H1 (cell line): ENCODE measurements at regions not wholly inside any gene's neighbourhood (a gene's known extent, or its start where the extent isn't known, plus 50 kb on each side); places are given as distances from the start of the nearest gene placed in this dataset.

Experiments used
- GABPA ChIP-seq: IDR thresholded peaks from 2 replicates; pipeline ENCODE4 v1.6.1; 2011; ENCODE audit warnings: mild to moderate bottlenecking, low read length, moderate library complexity, borderline replicate concordance; ENCODE audit not compliant: insufficient read depth
- POLR2A ChIP-seq, 2 experiments: IDR thresholded peaks; 1 replicate in 1 of 2; 2 replicates in 1 of 2; pipeline ENCODE4 v1.6.1; 2011; ENCODE audit warnings: low read depth in 2 of 2, low read length in 2 of 2, mild to moderate bottlenecking in 2 of 2; ENCODE audit errors: control extremely low read depth in 1 of 2
- RFX5 ChIP-seq: IDR thresholded peaks from 2 replicates; pipeline ENCODE4 v1.6.1; 2011; ENCODE audit warnings: low read depth, low read length, improper control_type of control experiment, borderline replicate concordance
- TAF1 ChIP-seq: IDR thresholded peaks from 2 replicates; pipeline ENCODE4 v1.6.1; 2011; ENCODE audit warnings: mild to moderate bottlenecking, low read depth, low read length
- TF ChIP-seq, protein P1 (sequence below): fragments of 300-600 bp; sonication (generic); IDR thresholded peaks from 2 replicates; pipeline ENCODE4 v1.7.1; 2012; ENCODE audit warnings: low read length, moderate library complexity, mild to moderate bottlenecking, inconsistent platforms; ENCODE audit not compliant: insufficient replicate concordance

DNA sequence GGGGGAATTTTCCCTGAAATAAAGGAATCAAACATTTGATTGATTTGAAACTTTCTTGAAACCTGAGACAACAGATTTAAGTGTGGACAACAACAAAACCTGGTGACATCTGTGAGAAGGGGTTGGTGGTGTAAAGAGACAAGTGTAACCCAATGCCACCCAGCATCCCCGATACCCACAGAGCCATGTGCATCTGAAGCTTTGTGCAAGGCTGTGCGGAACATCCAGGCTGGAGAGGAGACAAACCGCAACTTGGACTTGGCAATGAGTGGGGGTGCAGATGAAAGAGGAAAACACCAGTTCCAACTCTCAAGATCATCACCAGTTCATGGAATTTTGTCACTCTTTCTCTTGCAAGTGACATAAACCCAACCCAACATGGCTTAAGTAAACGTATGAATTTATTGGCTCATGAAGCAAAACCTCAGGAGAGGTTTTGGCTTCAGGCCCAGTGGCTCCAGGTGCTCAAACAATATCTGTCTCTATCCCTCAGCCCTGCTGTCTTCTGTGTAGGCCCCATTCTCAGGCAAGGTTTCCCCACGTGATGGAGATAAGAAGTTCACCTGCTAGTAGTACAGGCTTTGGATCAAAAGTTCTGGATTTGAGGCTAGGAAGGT is 55.2 kb upstream of the NTF3 start (continued):
- TF ChIP-seq TAF1 (no peak), POLR2A (IDR thresholded peaks at IDR 0.05; ENCODE audit: control extremely low read depth in 1 of 2, low read depth in 2 of 2, low read length in 2 of 2) (no peak), GABPA (no peak), RFX5 (no peak)
- TF ChIP-seq, protein P1, sequence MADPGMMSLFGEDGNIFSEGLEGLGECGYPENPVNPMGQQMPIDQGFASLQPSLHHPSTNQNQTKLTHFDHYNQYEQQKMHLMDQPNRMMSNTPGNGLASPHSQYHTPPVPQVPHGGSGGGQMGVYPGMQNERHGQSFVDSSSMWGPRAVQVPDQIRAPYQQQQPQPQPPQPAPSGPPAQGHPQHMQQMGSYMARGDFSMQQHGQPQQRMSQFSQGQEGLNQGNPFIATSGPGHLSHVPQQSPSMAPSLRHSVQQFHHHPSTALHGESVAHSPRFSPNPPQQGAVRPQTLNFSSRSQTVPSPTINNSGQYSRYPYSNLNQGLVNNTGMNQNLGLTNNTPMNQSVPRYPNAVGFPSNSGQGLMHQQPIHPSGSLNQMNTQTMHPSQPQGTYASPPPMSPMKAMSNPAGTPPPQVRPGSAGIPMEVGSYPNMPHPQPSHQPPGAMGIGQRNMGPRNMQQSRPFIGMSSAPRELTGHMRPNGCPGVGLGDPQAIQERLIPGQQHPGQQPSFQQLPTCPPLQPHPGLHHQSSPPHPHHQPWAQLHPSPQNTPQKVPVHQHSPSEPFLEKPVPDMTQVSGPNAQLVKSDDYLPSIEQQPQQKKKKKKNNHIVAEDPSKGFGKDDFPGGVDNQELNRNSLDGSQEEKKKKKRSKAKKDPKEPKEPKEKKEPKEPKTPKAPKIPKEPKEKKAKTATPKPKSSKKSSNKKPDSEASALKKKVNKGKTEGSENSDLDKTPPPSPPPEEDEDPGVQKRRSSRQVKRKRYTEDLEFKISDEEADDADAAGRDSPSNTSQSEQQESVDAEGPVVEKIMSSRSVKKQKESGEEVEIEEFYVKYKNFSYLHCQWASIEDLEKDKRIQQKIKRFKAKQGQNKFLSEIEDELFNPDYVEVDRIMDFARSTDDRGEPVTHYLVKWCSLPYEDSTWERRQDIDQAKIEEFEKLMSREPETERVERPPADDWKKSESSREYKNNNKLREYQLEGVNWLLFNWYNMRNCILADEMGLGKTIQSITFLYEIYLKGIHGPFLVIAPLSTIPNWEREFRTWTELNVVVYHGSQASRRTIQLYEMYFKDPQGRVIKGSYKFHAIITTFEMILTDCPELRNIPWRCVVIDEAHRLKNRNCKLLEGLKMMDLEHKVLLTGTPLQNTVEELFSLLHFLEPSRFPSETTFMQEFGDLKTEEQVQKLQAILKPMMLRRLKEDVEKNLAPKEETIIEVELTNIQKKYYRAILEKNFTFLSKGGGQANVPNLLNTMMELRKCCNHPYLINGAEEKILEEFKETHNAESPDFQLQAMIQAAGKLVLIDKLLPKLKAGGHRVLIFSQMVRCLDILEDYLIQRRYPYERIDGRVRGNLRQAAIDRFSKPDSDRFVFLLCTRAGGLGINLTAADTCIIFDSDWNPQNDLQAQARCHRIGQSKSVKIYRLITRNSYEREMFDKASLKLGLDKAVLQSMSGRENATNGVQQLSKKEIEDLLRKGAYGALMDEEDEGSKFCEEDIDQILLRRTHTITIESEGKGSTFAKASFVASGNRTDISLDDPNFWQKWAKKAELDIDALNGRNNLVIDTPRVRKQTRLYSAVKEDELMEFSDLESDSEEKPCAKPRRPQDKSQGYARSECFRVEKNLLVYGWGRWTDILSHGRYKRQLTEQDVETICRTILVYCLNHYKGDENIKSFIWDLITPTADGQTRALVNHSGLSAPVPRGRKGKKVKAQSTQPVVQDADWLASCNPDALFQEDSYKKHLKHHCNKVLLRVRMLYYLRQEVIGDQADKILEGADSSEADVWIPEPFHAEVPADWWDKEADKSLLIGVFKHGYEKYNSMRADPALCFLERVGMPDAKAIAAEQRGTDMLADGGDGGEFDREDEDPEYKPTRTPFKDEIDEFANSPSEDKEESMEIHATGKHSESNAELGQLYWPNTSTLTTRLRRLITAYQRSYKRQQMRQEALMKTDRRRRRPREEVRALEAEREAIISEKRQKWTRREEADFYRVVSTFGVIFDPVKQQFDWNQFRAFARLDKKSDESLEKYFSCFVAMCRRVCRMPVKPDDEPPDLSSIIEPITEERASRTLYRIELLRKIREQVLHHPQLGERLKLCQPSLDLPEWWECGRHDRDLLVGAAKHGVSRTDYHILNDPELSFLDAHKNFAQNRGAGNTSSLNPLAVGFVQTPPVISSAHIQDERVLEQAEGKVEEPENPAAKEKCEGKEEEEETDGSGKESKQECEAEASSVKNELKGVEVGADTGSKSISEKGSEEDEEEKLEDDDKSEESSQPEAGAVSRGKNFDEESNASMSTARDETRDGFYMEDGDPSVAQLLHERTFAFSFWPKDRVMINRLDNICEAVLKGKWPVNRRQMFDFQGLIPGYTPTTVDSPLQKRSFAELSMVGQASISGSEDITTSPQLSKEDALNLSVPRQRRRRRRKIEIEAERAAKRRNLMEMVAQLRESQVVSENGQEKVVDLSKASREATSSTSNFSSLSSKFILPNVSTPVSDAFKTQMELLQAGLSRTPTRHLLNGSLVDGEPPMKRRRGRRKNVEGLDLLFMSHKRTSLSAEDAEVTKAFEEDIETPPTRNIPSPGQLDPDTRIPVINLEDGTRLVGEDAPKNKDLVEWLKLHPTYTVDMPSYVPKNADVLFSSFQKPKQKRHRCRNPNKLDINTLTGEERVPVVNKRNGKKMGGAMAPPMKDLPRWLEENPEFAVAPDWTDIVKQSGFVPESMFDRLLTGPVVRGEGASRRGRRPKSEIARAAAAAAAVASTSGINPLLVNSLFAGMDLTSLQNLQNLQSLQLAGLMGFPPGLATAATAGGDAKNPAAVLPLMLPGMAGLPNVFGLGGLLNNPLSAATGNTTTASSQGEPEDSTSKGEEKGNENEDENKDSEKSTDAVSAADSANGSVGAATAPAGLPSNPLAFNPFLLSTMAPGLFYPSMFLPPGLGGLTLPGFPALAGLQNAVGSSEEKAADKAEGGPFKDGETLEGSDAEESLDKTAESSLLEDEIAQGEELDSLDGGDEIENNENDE, result no peak
- TF ChIP-seq, all 59 proteins: peak for 0
